ENCODE measurements at regions not wholly inside any gene's neighbourhood (a gene's known extent, or its start where the extent isn't known, plus 50 kb on each side); places are given as distances from the start of the nearest gene placed in this dataset.

DNA sequence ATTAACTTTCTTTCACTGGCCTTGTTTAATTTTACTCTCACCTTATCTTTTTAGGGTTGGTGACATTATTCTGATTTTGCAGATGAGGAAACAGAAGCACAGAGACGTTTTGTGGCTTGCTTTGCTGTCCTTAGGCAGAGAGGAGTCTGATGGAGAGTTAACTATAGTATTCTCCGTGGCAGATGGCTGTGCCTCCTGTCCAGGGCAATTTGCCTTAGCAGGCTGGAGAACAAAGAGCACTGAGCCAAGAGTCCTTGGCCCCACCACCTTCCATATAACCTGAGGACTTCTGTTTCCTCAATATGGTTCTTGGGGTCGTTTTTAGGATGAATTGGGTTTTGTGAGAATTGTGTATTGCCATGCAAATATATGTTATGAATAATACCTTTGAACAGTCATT is 71.4 kb upstream of the BACH2 start:
- intact Hi-C loops (cut with micrococcal nuclease; ENCODE audit: unreplicated experiment), result no loop called here
- DNase-seq (ENCODE audit: low spot score), result no peak
- Histone ChIP-seq H3K36me3 (ENCODE audit: insufficient read depth, low read length, poor library complexity, severe bottlenecking) (no peaks in the 10 kb centered on the region), H3K27me3 (replicated peaks; ENCODE audit: insufficient read depth, low read depth, low read length, poor library complexity) (no peaks in the 10 kb centered on the region), H3K4me3 (ENCODE audit: low read depth, low read length, poor library complexity, severe bottlenecking) (no peak overlapping the region), H3K27ac (ENCODE audit: low read depth, low read length, poor library complexity, severe bottlenecking) (no peak overlapping the region), H3K4me1 (ENCODE audit: insufficient read depth, low read length, poor library complexity, severe bottlenecking) (peaks cover 7% of the 10 kb centered on the region), H3K9me3 (ENCODE audit: low read depth, low read length, poor library complexity, severe bottlenecking) (peaks cover 5% of the 10 kb centered on the region)
- BruUV-seq (replicated peaks), result no TSS peak
- TF ChIP-seq, protein P1, sequence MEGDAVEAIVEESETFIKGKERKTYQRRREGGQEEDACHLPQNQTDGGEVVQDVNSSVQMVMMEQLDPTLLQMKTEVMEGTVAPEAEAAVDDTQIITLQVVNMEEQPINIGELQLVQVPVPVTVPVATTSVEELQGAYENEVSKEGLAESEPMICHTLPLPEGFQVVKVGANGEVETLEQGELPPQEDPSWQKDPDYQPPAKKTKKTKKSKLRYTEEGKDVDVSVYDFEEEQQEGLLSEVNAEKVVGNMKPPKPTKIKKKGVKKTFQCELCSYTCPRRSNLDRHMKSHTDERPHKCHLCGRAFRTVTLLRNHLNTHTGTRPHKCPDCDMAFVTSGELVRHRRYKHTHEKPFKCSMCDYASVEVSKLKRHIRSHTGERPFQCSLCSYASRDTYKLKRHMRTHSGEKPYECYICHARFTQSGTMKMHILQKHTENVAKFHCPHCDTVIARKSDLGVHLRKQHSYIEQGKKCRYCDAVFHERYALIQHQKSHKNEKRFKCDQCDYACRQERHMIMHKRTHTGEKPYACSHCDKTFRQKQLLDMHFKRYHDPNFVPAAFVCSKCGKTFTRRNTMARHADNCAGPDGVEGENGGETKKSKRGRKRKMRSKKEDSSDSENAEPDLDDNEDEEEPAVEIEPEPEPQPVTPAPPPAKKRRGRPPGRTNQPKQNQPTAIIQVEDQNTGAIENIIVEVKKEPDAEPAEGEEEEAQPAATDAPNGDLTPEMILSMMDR (conservative IDR thresholded peaks at IDR 0.05; ENCODE audit: low read depth, low read length), result no peak
- no peak for TF ChIP-seq EZH2 (IDR thresholded peaks at IDR 0.05; ENCODE audit: borderline replicate concordance, low read depth, low read length, poor library complexity, severe bottlenecking)
- POLR2A ChIA-PET (ENCODE audit: low non-redundant PET), result no interaction called here
- CTCF ChIA-PET, result no interaction called here

DNA sequence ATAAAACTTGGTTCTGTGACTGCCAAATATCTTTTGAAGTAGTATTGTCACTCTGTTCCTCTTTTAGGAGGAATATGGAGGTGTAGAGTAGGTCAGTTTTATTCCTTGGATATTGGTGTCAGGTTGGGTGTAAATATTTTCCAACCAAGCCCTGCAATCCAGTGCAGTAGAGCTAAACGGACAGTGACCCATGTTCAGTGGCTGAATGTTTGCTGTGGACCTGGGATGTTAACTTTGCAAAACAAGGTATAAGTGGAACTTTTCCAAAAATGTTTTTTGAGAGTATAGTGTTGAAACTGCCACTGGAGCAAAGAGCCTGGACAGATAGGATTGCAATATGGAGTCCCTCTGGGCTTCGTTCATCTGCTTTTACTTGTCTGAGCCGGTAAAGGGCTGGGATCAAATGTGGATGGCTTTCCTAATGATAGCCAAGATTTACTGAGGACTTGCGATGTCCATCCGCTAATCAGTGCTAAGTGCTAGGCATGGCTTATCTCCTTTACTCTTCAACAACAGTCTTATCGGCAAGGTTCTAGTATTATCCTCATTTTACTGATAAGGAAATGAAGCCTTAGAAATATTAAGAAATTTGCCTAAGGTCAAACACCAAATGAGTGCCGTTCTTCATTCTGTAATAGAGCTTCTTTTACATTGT is 69.0 kb upstream of the BACH2 start:
- POLR2A ChIA-PET (ENCODE audit: low non-redundant PET), result no interaction called here
- H3K27me3 ChIP-seq (replicated peaks; ENCODE audit: insufficient read depth, low read depth, low read length, poor library complexity), result no peaks in the 10 kb centered on the region
- CTCF ChIA-PET, result no interaction called here
- no peak overlapping the region for H3K27ac ChIP-seq (ENCODE audit: low read depth, low read length, poor library complexity, severe bottlenecking)
- intact Hi-C loops (cut with micrococcal nuclease; ENCODE audit: unreplicated experiment), result no loop called here
- no peak for DNase-seq (ENCODE audit: low spot score)
- H3K4me1 ChIP-seq (ENCODE audit: insufficient read depth, low read length, poor library complexity, severe bottlenecking), result peaks cover 7% of the 10 kb centered on the region
- TF ChIP-seq, protein P1 (conservative IDR thresholded peaks at IDR 0.05; ENCODE audit: low read depth, low read length), result no peak
- no peak for TF ChIP-seq EZH2 (IDR thresholded peaks at IDR 0.05; ENCODE audit: borderline replicate concordance, low read depth, low read length, poor library complexity, severe bottlenecking)
- H3K36me3 ChIP-seq (ENCODE audit: insufficient read depth, low read length, poor library complexity, severe bottlenecking), result no peaks in the 10 kb centered on the region
- H3K4me3 ChIP-seq (ENCODE audit: low read depth, low read length, poor library complexity, severe bottlenecking), result no peak overlapping the region
- H3K9me3 ChIP-seq (ENCODE audit: low read depth, low read length, poor library complexity, severe bottlenecking), result peaks cover 5% of the 10 kb centered on the region
- BruUV-seq (replicated peaks), result no TSS peak

DNA sequence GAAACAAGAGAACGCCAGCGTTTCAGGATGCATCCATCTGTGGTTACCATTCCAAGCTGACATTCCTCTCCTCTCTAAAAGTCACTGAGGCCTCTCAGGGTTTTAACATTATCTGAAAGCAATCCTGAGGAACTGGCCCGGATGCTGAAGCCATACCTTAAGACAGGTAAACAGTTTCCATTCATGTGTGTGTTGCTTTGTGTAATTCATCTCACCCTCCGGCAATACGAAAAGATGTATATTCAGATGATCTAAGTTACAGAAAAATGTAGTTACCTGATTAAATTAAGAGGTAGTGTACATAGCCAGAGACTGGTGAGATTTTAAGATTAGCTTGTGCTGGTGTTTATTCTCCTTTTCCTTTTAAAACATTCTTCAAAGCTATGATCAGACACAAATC is 68.4 kb upstream of the BACH2 start:
- no peaks in the 10 kb centered on the region for H3K36me3 ChIP-seq (ENCODE audit: insufficient read depth, low read length, poor library complexity, severe bottlenecking)
- intact Hi-C loops (cut with micrococcal nuclease; ENCODE audit: unreplicated experiment), result no loop called here
- BruUV-seq (replicated peaks), result no TSS peak
- POLR2A ChIA-PET (ENCODE audit: low non-redundant PET), result no interaction called here
- TF ChIP-seq EZH2 (IDR thresholded peaks at IDR 0.05; ENCODE audit: borderline replicate concordance, low read depth, low read length, poor library complexity, severe bottlenecking), result no peak
- TF ChIP-seq, protein P1 (conservative IDR thresholded peaks at IDR 0.05; ENCODE audit: low read depth, low read length), result no peak
- peaks cover 7% of the 10 kb centered on the region for H3K4me1 ChIP-seq (ENCODE audit: insufficient read depth, low read length, poor library complexity, severe bottlenecking)
- no peaks in the 10 kb centered on the region for H3K27me3 ChIP-seq (replicated peaks; ENCODE audit: insufficient read depth, low read depth, low read length, poor library complexity)
- H3K9me3 ChIP-seq (ENCODE audit: low read depth, low read length, poor library complexity, severe bottlenecking), result peaks cover 5% of the 10 kb centered on the region
- H3K4me3 ChIP-seq (ENCODE audit: low read depth, low read length, poor library complexity, severe bottlenecking), result no peak overlapping the region
- no peak for DNase-seq (ENCODE audit: low spot score)
- H3K27ac ChIP-seq (ENCODE audit: low read depth, low read length, poor library complexity, severe bottlenecking), result no peak overlapping the region
- CTCF ChIA-PET, result no interaction called here
